MM.1S (cell line): ENCODE measurements at regions not wholly inside any gene's neighbourhood (a gene's known extent, or its start where the extent isn't known, plus 50 kb on each side); places are given as distances from the start of the nearest gene placed in this dataset.

Source experiments
- DNase-seq: peaks from one replicate; pipeline ENCODE4 v3.0.0-alpha.2; 2015
- H2AFZ ChIP-seq: fragments of 300-600 bp; sonication (generic); 2 replicates; pipeline ENCODE4 v1.6.0; 2016; ENCODE audit warnings: antibody characterized with exemption, low read length
- H3F3A ChIP-seq: fragments of 300-600 bp; sonication (generic); 2 replicates; pipeline ENCODE4 v1.6.1; 2016; ENCODE audit warnings: mild to moderate bottlenecking, antibody characterized with exemption, low read length, moderate library complexity, mixed read lengths; ENCODE audit not compliant: insufficient read depth
- H3K27ac ChIP-seq: fragments of 300-600 bp; sonication (generic); 2 replicates; pipeline ENCODE4 v1.5.1; 2016; ENCODE audit warnings: mild to moderate bottlenecking, low read length
- H3K27me3 ChIP-seq: fragments of 300-600 bp; sonication (generic); replicated peaks from 2 replicates; pipeline ENCODE4 v1.6.0; 2016; ENCODE audit warnings: low read length; ENCODE audit not compliant: insufficient read depth
- H3K36me3 ChIP-seq: fragments of 300-600 bp; sonication (generic); replicated peaks from 2 replicates; pipeline ENCODE4 v1.6.1; 2016; ENCODE audit warnings: mild to moderate bottlenecking, low read length, mixed read lengths; ENCODE audit not compliant: insufficient read depth
- H3K4me1 ChIP-seq: fragments of 300-600 bp; sonication (generic); 2 replicates; pipeline ENCODE4 v1.6.1; 2016; ENCODE audit warnings: low read length, mixed read lengths
- H3K4me2 ChIP-seq: fragments of 300-600 bp; sonication (generic); 2 replicates; pipeline ENCODE4 v1.6.0; 2016; ENCODE audit warnings: low read depth, low read length
- H3K4me3 ChIP-seq: fragments of 300-600 bp; sonication (generic); 2 replicates; pipeline ENCODE4 v1.5.1; 2016; ENCODE audit warnings: low read length, mixed read lengths
- H3K79me2 ChIP-seq: fragments of 300-600 bp; sonication (generic); 2 replicates; pipeline ENCODE4 v1.6.1; 2016; ENCODE audit warnings: mixed run types, low read length, mixed read lengths
- H3K9ac ChIP-seq: fragments of 300-600 bp; sonication (generic); 2 replicates; pipeline ENCODE4 v1.6.1; 2016; ENCODE audit warnings: low read length, mixed read lengths
- H3K9me2 ChIP-seq: fragments of 300-600 bp; sonication (generic); replicated peaks from 2 replicates; pipeline ENCODE4 v1.6.1; 2016; ENCODE audit warnings: mild to moderate bottlenecking, low read length, mixed read lengths; ENCODE audit not compliant: insufficient read depth
- H3K9me3 ChIP-seq: fragments of 300-600 bp; sonication (generic); replicated peaks from 2 replicates; pipeline ENCODE4 v1.6.1; 2016; ENCODE audit warnings: mild to moderate bottlenecking, low read length, mixed read lengths; ENCODE audit not compliant: insufficient read depth
- H4K20me1 ChIP-seq: fragments of 300-600 bp; sonication (generic); 2 replicates; pipeline ENCODE4 v1.6.1; 2016; ENCODE audit warnings: mild to moderate bottlenecking, low read length, moderate library complexity, mixed read lengths; ENCODE audit not compliant: insufficient read depth
- CTCF ChIP-seq: fragments of 300-600 bp; sonication (generic); IDR thresholded peaks from 2 replicates; pipeline ENCODE4 v1.5.1; 2016; ENCODE audit warnings: antibody characterized with exemption, low read length, mixed read lengths
- EZH2 ChIP-seq: fragments of 300-600 bp; sonication (generic); optimal IDR thresholded peaks from 2 replicates; pipeline ENCODE3; 2017; ENCODE audit warnings: low read depth, mild to moderate bottlenecking, antibody characterized with exemption, low read length, mixed read lengths
- EZH2phosphoT487 ChIP-seq: fragments of 300-600 bp; sonication (generic); IDR thresholded peaks from 2 replicates; pipeline ENCODE4 v1.6.1; 2018; ENCODE audit warnings: antibody characterized with exemption, low read length

- Histone ChIP-seq H3K9me3 (no peaks in the 10 kb centered on the region), H3K9ac (no peak overlapping the region), H3K4me2 (no peak overlapping the region), H3K9me2 (no peaks in the 10 kb centered on the region), H3K27me3 (no peaks in the 10 kb centered on the region), H2AFZ (no peak overlapping the region), H3F3A (no peaks in the 10 kb centered on the region), H3K4me3 (no peak overlapping the region), H3K79me2 (no peaks in the 10 kb centered on the region), H3K36me3 (no peaks in the 10 kb centered on the region), H3K4me1 (peaks cover 7% of the 10 kb centered on the region), H4K20me1 (no peaks in the 10 kb centered on the region), H3K27ac (no peak overlapping the region)
- DNase-seq = no peak
- TF ChIP-seq CTCF (no peak), EZH2 (no peak), EZH2phosphoT487 (no peak)
These were observed 248.2 kb upstream of the NSMCE3 start for GRCh38 chr15:29517829-29518228.

- no peaks in the 10 kb centered on the region for H3K36me3 ChIP-seq
- H3K4me2 ChIP-seq = no peak overlapping the region
- peaks cover 7% of the 10 kb centered on the region for H3K4me1 ChIP-seq
- no peaks in the 10 kb centered on the region for H3K9me3 ChIP-seq
- DNase-seq = no peak
- no peaks in the 10 kb centered on the region for H3K9me2 ChIP-seq
- H4K20me1 ChIP-seq = no peaks in the 10 kb centered on the region
- no peak overlapping the region for H3K27ac ChIP-seq
- no peak overlapping the region for H2AFZ ChIP-seq
- no peaks in the 10 kb centered on the region for H3K27me3 ChIP-seq
- TF ChIP-seq EZH2phosphoT487 (no peak), CTCF (no peak), EZH2 (no peak)
- no peak overlapping the region for H3K4me3 ChIP-seq
- H3K79me2 ChIP-seq = no peaks in the 10 kb centered on the region
- H3K9ac ChIP-seq = no peak overlapping the region
- no peaks in the 10 kb centered on the region for H3F3A ChIP-seq
These were observed 247.3 kb upstream of the NSMCE3 start for GRCh38 chr15:29516929-29517328.

GRCh38 chr15:29514926-29515325, 245.3 kb upstream of the NSMCE3 start:
- no peak for TF ChIP-seq CTCF
- TF ChIP-seq EZH2phosphoT487 = no peak
- no peak for TF ChIP-seq EZH2
- Histone ChIP-seq H3K4me2 (no peak overlapping the region), H3K9ac (no peak overlapping the region), H3K4me1 (peaks cover 7% of the 10 kb centered on the region), H3K36me3 (no peaks in the 10 kb centered on the region), H4K20me1 (no peaks in the 10 kb centered on the region), H3K9me3 (no peaks in the 10 kb centered on the region), H3K27me3 (no peaks in the 10 kb centered on the region), H3K27ac (no peak overlapping the region), H3K79me2 (no peaks in the 10 kb centered on the region), H3K9me2 (no peaks in the 10 kb centered on the region), H3K4me3 (no peak overlapping the region), H2AFZ (0 out of 2 replicates have a peak overlapping the region, but pooled peaks have one; percentile 11), H3F3A (no peaks in the 10 kb centered on the region)
- no peak for DNase-seq
